Suprapubic skin (tissue), 4 donors: ENCODE measurements at regions not wholly inside any gene's neighbourhood (a gene's known extent, or its start where the extent isn't known, plus 50 kb on each side); places are given as distances from the start of the nearest gene placed in this dataset.

Experiments used
- DNase-seq, 2 donors: peaks; one replicate each; pipeline ENCODE4 v3.0.0-alpha.2; 2019; ENCODE audit warnings: low spot score in 2 of 2
- H3K27ac ChIP-seq: fragments of 200-600 bp; sonication (generic); one replicate; pipeline ENCODE4 v1.5.1; 2019
- H3K27me3 ChIP-seq: fragments of 200-600 bp; sonication (generic); one replicate; pipeline ENCODE4 v1.5.1; 2019
- H3K36me3 ChIP-seq: fragments of 200-600 bp; sonication (generic); one replicate; pipeline ENCODE4 v1.5.1; 2019
- H3K4me1 ChIP-seq: fragments of 200-600 bp; sonication (generic); one replicate; pipeline ENCODE4 v1.5.1; 2019
- H3K4me3 ChIP-seq: fragments of 200-600 bp; sonication (generic); one replicate; pipeline ENCODE4 v1.5.1; 2019; ENCODE audit warnings: mild to moderate bottlenecking
- H3K9me3 ChIP-seq: fragments of 200-600 bp; sonication (generic); one replicate; pipeline ENCODE4 v1.5.1; 2019
- EP300 ChIP-seq: sonication (generic); formaldehyde crosslinking; IDR thresholded peaks from one replicate; pipeline ENCODE4 v1.6.1; 2017; ENCODE audit warnings: antibody characterized with exemption
- POLR2A ChIP-seq, 2 donors: fragments of 450-650 bp; IDR thresholded peaks; one replicate each; pipeline ENCODE4 v1.6.1; 2017; ENCODE audit warnings: antibody characterized with exemption in 2 of 2, mild to moderate bottlenecking in 2 of 2, moderate library complexity in 2 of 2
- POLR2AphosphoS5 ChIP-seq, 3 donors: sonication (generic); formaldehyde crosslinking; IDR thresholded peaks; one replicate each; pipeline ENCODE4 v1.6.1; 2017; ENCODE audit warnings: antibody characterized with exemption in 3 of 3
- WGBS: methylation state at CpG from one replicate; pipeline ENCODE4 v1.1.5; 2018; 5-methylcytosine and 5-hydroxymethylcytosine counted together
- TF ChIP-seq, protein P1 (sequence below), 2 donors: fragments of 200-600 bp in 1 of 2; fragments of 450-650 bp in 1 of 2; sonication (generic) in 1 of 2; IDR thresholded peaks; one replicate each; pipeline ENCODE4 v1.5.1; 2016 to 2019; ENCODE audit warnings: antibody characterized with exemption in 2 of 2, mild to moderate bottlenecking in 1 of 2, moderate library complexity in 1 of 2

DNA sequence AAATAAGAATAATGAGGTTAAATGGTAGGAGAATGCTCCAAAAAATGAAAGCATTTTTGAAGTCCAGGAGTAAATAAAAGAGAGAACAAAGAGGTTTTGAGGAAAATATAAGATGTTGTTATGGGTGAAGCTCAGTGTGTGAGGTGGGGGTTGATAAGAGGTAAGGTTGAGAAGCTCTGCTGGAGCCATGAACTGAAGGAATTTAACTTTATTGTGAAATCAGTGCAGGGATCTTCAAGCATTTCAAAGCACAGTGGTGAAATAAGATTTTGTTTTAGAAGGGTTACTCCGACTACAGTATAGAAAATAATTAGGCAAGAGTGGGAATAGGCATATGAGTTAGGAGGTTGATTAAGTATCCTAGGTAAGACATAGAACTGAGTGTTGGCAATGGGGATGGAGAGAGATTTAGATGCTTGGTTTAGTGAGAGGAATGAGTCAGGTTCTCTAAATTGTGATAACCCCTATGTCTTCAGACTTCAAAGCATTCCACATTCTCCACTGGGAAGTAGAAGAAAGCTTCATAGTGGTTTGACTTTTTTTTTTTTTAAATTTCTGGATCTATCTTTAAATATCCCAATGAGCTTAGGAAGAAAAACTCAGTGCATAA is 403.2 kb downstream of the AASDHPPT start:
- peaks cover 3% of the 10 kb centered on the region for H3K4me1 ChIP-seq
- no peaks in the 10 kb centered on the region for H3K27me3 ChIP-seq
- H3K27ac ChIP-seq: no peak overlapping the region
- no peaks in the 10 kb centered on the region for H3K9me3 ChIP-seq
- TF ChIP-seq POLR2AphosphoS5 (IDR thresholded peaks at IDR 0.05): no peak
- TF ChIP-seq, protein P1, sequence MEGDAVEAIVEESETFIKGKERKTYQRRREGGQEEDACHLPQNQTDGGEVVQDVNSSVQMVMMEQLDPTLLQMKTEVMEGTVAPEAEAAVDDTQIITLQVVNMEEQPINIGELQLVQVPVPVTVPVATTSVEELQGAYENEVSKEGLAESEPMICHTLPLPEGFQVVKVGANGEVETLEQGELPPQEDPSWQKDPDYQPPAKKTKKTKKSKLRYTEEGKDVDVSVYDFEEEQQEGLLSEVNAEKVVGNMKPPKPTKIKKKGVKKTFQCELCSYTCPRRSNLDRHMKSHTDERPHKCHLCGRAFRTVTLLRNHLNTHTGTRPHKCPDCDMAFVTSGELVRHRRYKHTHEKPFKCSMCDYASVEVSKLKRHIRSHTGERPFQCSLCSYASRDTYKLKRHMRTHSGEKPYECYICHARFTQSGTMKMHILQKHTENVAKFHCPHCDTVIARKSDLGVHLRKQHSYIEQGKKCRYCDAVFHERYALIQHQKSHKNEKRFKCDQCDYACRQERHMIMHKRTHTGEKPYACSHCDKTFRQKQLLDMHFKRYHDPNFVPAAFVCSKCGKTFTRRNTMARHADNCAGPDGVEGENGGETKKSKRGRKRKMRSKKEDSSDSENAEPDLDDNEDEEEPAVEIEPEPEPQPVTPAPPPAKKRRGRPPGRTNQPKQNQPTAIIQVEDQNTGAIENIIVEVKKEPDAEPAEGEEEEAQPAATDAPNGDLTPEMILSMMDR (IDR thresholded peaks at IDR 0.05): no peak
- no peak for TF ChIP-seq POLR2A (IDR thresholded peaks at IDR 0.05)
- no peak for TF ChIP-seq EP300
- H3K4me3 ChIP-seq: no peak overlapping the region
- DNase-seq: no peak
- H3K36me3 ChIP-seq: no peaks in the 10 kb centered on the region
- WGBS: 83% methylated on average over 1 of the region's 1 CpG

DNA sequence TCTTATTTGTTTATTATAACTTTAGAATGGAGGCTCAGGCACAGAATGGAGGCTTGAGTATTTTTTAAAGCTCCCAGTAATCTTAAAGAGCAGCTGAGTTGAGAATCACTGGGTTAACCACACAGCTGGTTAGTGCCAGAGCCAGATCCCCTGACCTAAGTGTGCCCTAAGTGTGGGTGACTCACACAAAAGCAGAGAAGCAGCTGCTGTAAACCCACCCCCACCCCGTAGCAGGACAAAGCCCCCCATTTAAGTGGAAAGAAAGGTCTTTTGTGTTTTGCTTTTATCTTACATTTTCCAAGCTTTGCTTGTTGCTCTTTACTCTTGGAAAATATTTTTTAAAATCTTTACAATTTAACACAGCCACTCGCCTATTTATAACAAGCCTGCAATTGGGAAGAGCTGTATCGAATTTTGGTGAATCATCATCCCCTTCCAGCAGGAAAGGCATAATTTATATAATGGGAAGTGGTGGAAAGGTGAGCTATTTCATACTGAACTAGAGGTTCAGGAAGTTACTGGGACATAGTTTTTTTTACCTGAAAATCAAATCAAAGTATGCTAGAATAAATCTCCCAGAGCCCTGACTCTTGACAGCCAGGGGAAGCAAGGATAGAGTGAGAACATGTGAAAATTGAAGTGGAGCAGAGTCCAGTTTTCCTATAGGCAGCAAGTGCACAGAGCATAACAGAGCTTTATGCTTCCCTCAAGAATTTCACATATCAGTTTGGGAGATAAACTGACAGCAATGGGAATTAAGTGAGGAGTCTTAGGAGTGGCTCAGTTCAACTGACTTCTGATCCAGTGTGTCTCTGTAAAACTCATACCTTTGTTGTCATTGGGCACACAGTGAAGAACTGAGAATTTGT is 405.7 kb downstream of the AASDHPPT start:
- 20% methylated on average over 3 of the region's 3 CpGs for WGBS

DNA sequence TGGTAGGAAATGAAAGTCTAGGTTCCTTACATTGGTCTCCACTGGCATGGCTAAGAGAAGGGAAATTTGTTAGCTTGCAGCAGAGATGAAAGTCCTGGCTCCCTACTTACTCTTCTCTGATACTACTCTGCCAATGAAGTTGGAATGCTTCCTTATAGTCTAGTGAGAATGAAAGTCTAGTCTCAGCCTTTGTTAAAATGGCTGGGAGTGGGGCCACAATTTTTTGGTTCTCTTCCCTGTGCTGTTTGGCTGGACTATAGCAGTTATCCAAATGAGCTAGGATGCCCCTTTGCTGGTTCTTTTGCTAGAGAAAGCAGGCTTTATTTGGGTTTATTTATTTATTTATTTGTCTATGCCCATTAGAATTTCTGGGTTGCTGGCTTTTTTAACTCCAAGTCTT is 414.3 kb downstream of the AASDHPPT start:
- H3K9me3 ChIP-seq: no peaks in the 10 kb centered on the region
- H3K27ac ChIP-seq: no peak overlapping the region
- H3K27me3 ChIP-seq: no peaks in the 10 kb centered on the region
- H3K4me1 ChIP-seq: no peaks in the 10 kb centered on the region
- no peaks in the 10 kb centered on the region for H3K36me3 ChIP-seq
- DNase-seq: no peak
- TF ChIP-seq POLR2AphosphoS5 (IDR thresholded peaks at IDR 0.05) (no peak), EP300 (no peak), POLR2A (IDR thresholded peaks at IDR 0.05) (no peak)
- TF ChIP-seq, protein P1 (IDR thresholded peaks at IDR 0.05): no peak
- no peak overlapping the region for H3K4me3 ChIP-seq

More for the DNA sequence above, 405.7 kb downstream of the AASDHPPT start:
- no peak for TF ChIP-seq POLR2AphosphoS5 (IDR thresholded peaks at IDR 0.05)
- no peak for TF ChIP-seq EP300
- no peak for TF ChIP-seq POLR2A (IDR thresholded peaks at IDR 0.05)
- TF ChIP-seq, protein P1 (IDR thresholded peaks at IDR 0.05): no peak
- no peaks in the 10 kb centered on the region for H3K9me3 ChIP-seq
- H3K27ac ChIP-seq: no peak overlapping the region
- peaks cover 3% of the 10 kb centered on the region for H3K4me1 ChIP-seq
- no peak overlapping the region for H3K4me3 ChIP-seq
- no peaks in the 10 kb centered on the region for H3K36me3 ChIP-seq
- no peak for DNase-seq
- no peaks in the 10 kb centered on the region for H3K27me3 ChIP-seq

DNA sequence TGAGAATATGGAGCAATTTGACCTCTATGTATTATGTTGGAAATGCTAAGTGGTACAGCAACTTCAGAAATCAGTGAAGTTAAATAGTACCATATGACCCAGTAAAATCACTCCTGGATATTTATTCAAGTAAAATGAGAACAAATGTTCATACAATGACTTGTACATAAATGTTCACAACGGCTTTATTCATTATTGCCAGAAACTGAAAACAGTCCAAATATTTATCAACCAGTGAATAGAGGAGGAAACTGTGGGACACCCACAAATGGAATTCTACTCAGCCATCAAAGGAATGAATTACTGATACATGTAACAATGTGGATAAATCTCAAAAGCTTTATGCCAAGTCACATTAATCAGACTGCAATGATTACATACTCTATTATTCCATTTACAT is 416.3 kb downstream of the AASDHPPT start:
- Histone ChIP-seq H3K9me3 (no peaks in the 10 kb centered on the region), H3K4me1 (no peaks in the 10 kb centered on the region), H3K27me3 (no peaks in the 10 kb centered on the region), H3K27ac (no peak overlapping the region), H3K36me3 (no peaks in the 10 kb centered on the region), H3K4me3 (no peak overlapping the region)
- no peak for DNase-seq
- WGBS: 35% methylated on average over 1 of the region's 1 CpG
- TF ChIP-seq POLR2A (IDR thresholded peaks at IDR 0.05) (no peak), EP300 (no peak), POLR2AphosphoS5 (IDR thresholded peaks at IDR 0.05) (no peak)
- TF ChIP-seq, protein P1 (IDR thresholded peaks at IDR 0.05): no peak

DNA sequence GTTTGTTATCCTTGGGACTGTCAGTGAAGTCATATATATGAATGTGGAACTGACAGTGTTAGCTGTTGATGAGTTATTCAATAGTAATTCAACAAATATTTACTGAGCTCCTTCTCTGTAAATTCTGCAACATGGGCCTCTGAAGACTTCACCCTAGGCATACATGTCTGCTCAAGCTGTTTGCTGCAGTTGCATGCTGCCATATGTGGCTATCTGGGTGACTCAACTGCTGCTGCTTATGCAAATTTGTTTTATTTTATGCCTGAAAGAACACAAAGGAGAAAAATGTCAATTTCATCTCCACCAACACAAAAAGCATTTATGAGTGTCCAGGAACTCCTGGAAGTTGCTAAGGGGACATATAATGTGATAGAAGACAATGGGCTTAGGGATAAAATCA is 417.6 kb downstream of the AASDHPPT start:
- no peak for TF ChIP-seq POLR2AphosphoS5 (IDR thresholded peaks at IDR 0.05)
- no peak for TF ChIP-seq POLR2A (IDR thresholded peaks at IDR 0.05)
- no peak for TF ChIP-seq EP300
- TF ChIP-seq, protein P1 (IDR thresholded peaks at IDR 0.05): no peak
- no peaks in the 10 kb centered on the region for H3K4me1 ChIP-seq
- no peaks in the 10 kb centered on the region for H3K9me3 ChIP-seq
- no peaks in the 10 kb centered on the region for H3K36me3 ChIP-seq
- H3K27ac ChIP-seq: no peak overlapping the region
- H3K4me3 ChIP-seq: no peak overlapping the region
- DNase-seq: no peak
- H3K27me3 ChIP-seq: no peaks in the 10 kb centered on the region
